GM21526 (cell line): ENCODE measurements at regions not wholly inside any gene's neighbourhood (a gene's known extent, or its start where the extent isn't known, plus 50 kb on each side); places are given as distances from the start of the nearest gene placed in this dataset.

Experiments used
- ATAC-seq: cut with Tn5 transposase; IDR thresholded peaks from one replicate; pipeline ENCODE4 v1.9.1; 2021; ENCODE audit warnings: moderate library complexity; ENCODE audit not compliant: unreplicated experiment, low FRiP score

DNA sequence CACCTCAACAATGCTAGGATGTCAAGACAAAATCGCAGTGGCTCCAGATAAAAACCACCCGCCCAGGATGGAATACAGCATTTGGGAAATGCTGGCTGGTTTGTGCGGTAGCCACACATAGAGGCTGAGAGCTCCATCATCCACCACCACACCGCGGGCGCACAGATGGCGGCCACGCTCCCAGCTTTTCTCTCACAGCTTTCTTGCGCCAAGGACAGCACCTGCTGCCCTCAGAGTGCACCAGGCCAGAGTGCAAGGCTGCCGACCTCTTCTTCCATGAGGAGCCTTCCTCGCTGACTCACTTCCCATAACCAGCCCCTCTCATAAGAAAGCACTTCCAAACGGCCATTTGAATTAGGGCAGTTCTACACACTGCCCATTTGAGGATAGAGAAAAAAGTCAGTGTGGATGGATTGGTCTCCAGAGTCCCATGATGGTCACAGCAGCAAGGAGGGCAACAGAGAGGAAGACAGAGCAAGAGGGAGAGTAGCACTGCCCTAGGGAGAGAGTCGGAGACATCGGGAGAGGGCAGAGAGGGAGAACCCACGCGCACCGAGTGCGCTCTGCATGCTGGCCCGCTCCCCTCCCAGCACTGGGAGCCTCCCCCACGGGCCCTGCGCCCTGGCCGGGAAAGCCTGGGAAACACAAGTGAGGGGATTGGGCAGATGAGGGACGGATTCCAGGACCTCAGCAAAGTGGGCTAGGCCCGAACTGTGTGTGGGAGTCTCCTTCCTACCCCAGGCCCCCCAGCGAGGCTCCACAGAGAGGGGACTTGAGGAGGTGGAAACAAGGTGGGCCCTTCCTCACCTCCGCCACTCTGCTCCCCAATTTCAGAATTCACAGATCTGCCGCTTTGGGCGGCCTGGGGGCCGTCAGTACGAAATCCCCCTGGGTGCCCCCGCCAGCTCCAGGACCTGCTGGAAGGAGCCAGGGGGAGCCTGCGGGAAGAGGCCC lies 156.9 kb downstream of the USP12 start:
- no peak for ATAC-seq

DNA sequence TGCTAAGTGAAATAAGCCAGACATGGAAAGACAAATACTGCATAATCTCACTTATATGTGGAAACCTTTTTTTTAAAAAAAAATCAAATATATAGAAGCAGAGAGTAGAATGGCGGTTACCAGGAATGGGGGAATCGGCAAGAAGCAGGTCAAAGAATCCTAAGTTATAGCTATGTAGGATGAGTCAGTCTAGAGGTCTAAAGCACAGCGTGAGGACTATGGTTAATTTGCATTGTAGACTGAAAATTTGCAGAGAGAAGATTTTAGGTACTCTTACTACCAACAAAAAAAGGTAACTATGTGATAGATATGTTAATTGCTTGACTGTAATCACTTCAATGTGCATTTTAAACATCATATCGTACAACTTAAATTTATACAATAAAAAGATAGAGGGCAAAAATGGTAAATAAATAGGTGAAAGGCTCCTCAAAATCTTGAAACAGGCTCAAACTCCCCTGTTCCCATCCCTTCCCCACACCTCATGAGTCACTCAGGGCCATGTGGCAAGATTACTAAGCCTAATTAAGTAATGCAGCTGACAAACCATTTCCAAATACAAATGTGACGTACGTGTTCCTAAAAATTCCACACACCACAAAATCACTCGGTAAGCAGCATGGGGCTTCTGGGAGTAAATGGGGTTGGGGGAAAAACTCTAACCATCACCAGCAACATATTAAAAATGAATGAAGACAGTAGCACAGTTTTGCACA lies 159.0 kb downstream of the USP12 start:
- no peak for ATAC-seq

GRCh38 chr13:27011661-27012060 lies 159.9 kb downstream of the USP12 start:
- no peak for ATAC-seq

DNA sequence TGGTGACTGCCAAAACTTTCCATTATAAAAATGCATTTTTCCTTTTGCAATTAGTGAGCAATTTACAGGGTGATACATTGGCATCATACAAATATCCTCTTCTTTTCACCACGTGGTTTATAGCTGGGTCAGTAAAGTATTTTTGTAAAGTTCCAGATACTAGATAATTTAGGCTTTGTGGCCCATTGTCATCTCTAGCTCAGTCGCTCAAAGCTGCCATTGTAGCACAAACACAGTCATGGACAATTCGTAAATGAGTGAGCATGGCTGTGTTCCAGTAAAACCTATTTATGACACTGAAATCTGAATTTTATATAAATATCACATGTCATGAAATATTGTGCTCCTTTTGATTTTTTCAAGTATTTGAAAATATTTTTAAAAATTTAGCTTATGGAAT lies 162.9 kb downstream of the USP12 start:
- ATAC-seq, result no peak

DNA sequence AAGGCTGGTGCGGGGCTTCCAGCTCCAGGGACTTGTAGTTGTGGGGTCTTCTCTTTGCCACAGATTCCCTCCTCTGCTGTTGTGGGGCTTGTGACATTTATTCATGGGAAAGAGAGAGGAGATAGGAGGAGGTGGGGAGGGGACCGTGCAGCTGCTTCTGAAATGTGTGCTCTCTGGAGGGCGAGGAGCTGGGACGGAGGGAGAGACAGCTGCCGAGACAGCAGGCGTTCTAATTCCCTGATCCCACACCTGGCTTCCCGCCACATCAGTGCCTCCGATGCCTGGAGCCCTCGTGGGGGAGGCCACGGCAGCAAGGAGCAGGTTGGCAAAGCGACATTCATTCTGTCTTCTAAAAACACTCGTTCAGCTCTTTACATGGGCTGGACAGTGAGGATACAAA lies 164.4 kb downstream of the USP12 start:
- no peak for ATAC-seq

GRCh38 chr13:27006519-27007161 lies 165.0 kb downstream of the USP12 start:
- no peak for ATAC-seq

- ATAC-seq, result no peak
These were observed 165.6 kb downstream of the USP12 start for GRCh38 chr13:27005976-27006518.

DNA sequence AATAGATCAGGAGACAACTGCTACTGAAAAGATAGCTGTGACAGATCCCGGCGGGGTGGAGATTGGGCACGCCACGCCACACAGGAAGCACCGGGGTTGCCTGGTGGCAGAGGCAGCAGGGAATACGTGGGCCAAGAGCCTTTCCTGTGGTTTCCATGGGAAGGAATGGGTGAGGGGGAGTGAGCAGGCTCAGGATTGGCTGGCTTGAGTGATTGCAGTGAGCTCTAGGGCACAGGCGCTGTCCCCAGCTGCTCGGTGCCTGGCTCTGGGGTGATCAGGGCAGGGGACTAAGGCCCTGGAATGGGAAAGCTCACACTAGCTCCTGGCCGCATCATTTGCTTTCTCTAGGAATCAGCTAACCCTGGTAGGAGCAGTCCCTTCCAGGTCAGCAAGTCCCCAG lies 166.1 kb downstream of the USP12 start:
- no peak for ATAC-seq

DNA sequence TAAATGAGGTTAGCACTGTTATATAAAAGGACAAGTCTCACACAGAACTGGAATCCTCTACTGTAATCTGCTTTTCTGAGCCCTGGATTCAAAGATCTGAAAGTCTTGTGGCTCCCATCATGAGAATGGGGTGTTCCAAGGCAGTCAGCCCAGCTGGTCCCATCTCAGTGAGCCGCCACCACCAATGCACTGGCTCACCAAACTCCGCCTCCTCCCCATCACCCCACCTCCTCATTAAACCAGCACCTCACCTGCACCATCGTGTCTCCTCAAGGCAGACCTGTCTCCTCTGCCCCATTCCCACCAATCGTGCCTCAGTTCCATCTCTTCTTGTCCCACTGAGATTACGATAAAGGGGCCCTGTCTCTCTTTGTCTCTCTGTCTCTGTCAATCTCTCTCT lies 166.7 kb downstream of the USP12 start:
- ATAC-seq, result no peak

- no peak for ATAC-seq
These were observed 167.3 kb downstream of the USP12 start for GRCh38 chr13:27004326-27004725.

DNA sequence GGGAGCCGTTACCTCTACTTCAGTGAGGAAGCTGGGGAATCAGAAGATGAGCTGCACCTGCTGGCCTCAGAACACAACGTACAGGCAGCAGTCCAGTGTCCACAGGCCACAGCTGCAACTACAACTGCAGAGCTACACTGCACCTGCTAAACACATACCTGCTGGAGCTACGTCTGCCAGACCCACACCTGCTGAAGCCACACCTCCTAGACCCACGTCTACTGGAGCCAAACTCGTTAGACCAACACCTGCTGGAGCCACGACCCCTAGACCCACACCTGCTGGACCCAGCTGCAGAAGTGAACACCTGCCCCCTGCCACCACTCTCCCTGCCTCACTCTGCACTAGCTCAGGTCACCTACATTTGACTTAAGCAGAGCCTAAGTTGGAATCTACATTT lies 169.9 kb downstream of the USP12 start:
- ATAC-seq, result no peak

DNA sequence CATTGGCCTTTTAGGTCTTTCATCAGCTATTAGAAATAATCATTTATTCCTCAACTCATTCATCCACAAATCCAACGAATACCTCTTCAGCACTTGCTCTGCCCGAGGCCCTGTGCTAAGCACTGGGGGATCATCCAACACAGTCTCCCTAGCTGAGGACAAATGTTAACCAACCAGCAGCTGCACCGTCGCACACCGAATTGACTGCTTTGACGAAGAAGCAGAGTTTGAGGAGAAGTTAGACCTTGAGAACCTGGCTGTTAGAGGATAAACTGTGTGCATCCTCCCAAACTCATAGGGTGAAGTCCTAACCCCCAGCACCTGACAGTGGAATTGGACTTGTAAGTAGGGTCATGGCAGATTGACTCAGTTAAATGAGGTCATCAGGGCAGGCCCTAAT lies 170.9 kb downstream of the USP12 start:
- no peak for ATAC-seq

GRCh38 chr13:26999499-26999898 lies 172.1 kb downstream of the USP12 start:
- ATAC-seq, result no peak

DNA sequence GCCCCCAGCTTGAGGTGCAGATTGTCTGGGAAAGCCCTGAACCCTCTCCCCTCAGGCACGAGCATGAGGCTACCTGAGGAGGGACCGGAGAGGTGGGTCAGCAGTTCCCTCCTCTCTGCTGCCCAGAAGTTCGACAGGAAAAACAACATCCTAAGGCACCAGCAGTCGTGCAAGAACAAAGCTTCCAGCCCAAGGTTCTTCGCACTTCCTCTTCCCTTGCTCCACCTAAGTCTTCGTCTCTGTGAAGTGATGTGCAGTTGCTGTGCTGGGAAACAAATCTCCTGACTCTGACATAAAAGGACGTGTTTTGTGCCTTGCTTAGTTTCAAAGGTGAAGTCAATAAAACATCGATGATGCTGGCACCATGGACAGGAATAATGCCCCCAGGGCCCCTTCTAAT lies 173.3 kb downstream of the USP12 start:
- ATAC-seq, result no peak

GRCh38 chr13:26996965-26997752 lies 174.5 kb downstream of the USP12 start:
- no peak for ATAC-seq

DNA sequence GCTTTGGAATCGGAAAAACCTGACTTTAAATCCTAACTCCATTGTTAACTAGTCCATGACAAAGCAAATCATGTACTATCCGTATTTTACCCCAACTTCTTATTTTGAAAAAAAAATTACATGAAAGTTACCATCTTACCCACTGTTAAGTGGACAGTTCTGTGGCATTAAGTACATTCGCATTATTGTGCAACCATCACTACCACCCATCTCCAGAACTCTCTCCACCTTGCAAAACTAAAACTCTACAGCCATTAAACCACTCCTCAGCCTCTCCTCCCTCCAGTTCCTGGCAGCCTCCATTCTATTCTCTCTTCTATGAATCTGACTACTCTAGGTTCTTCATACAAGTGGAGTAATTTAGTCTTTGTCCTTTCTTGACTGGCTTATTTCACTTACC lies 176.5 kb downstream of the USP12 start:
- no peak for ATAC-seq

DNA sequence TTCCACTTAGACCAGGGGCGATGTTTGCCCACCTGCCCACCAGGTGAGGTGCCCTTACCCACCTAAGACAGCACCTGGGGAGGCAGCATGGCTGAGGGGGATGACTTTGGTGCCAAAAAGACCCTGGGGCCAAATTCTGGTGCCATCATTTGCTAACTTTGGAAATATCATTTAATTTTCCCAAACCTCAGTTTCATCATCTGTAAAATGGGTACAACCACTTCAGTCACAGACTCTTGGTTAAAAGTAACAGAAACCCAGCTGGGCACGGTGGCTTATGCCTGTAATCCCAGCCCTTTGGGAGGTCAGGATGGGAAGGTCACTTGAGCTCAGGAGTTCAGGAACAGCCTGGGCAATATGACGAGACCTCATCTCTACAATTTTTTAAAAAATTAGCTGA lies 177.8 kb downstream of the USP12 start:
- no peak for ATAC-seq

- no peak for ATAC-seq
These were observed 178.5 kb downstream of the USP12 start for GRCh38 chr13:26992951-26993719.

DNA sequence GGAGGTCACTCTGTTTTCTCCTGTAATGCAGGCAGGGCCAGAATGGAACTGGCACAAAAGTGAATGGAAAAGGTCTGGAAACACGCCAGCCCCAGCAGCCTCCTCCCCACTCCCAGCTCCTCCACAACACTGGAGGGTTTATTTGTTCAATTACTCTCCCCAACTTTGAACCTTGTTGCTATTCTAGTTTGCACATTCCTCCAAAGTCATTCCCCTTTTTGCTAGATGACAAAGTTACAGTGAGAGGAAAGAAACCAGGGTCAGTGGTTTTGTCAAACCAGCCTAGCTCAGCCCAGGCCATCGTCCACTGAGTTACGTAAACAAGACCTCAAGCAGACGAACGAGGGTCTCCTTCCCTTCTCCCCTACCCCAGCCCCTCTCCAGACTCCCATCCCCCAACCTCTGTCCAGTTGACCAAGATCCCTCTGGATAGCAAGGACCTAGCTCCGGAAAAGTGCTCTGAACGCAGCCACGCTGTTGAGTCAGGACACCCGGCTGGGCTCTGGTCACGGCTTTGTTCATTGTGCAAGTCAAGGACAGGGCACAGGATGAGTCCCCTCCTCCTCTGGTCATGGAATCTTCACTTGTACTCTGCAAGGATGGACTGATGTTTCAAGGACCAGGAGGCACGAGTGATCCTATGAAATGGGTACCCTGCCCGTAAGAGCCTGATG lies 180.0 kb downstream of the USP12 start:
- ATAC-seq, result no peak
